ENCODE measurements at regions not wholly inside any gene's neighbourhood (a gene's known extent, or its start where the extent isn't known, plus 50 kb on each side); places are given as distances from the start of the nearest gene placed in this dataset.

GRCh38 chr6:153882411-153882810 lies 156.6 kb upstream of the OPRM1 start:
- Histone ChIP-seq H3K9me3 (peaks cover 6% of the 10 kb centered on the region), H3K4me3 (no peak overlapping the region), H3K4me1 (no peaks in the 10 kb centered on the region), H3K36me3 (no peaks in the 10 kb centered on the region), H3K27ac (no peak overlapping the region), H3K27me3 (ENCODE audit: low read depth) (no peaks in the 10 kb centered on the region)
- ATAC-seq (no peak), DNase-seq (no peak)
- TF ChIP-seq, protein P1, sequence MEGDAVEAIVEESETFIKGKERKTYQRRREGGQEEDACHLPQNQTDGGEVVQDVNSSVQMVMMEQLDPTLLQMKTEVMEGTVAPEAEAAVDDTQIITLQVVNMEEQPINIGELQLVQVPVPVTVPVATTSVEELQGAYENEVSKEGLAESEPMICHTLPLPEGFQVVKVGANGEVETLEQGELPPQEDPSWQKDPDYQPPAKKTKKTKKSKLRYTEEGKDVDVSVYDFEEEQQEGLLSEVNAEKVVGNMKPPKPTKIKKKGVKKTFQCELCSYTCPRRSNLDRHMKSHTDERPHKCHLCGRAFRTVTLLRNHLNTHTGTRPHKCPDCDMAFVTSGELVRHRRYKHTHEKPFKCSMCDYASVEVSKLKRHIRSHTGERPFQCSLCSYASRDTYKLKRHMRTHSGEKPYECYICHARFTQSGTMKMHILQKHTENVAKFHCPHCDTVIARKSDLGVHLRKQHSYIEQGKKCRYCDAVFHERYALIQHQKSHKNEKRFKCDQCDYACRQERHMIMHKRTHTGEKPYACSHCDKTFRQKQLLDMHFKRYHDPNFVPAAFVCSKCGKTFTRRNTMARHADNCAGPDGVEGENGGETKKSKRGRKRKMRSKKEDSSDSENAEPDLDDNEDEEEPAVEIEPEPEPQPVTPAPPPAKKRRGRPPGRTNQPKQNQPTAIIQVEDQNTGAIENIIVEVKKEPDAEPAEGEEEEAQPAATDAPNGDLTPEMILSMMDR (IDR thresholded peaks at IDR 0.05), result no peak
- intact Hi-C loops (cut with DNase I), result no loop called here

GRCh38 chr6:153873541-153873940 lies 165.5 kb upstream of the OPRM1 start:
- Histone ChIP-seq H3K4me3 (no peak overlapping the region), H3K27me3 (ENCODE audit: low read depth) (no peaks in the 10 kb centered on the region), H3K27ac (no peak overlapping the region), H3K9me3 (no peaks in the 10 kb centered on the region), H3K4me1 (no peaks in the 10 kb centered on the region), H3K36me3 (no peaks in the 10 kb centered on the region)
- intact Hi-C loops (cut with DNase I), result no loop called here
- ATAC-seq (no peak), DNase-seq (no peak)
- TF ChIP-seq, protein P1 (IDR thresholded peaks at IDR 0.05), result no peak

DNA sequence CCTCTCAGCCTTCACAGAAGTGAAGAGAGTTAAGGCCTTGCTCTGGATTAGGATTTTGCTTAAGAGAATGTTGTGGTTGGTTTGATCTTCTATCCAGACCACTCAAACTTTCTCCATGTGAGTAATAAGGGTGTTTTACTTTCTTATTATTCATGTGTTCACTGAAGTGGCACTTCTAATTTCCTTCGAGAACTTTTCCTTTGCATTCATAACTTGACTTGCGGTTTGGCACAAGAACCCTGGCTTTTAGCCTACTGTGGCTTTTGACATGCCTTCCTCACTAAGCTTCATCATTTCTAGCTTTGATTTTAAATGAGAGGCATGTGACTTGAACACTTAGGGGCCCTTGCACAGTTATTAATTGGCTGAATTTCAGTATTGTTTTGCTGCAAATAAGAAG lies 166.1 kb upstream of the OPRM1 start:
- intact Hi-C loops (cut with DNase I), result no loop called here
- Histone ChIP-seq H3K9me3 (no peaks in the 10 kb centered on the region), H3K36me3 (no peaks in the 10 kb centered on the region), H3K27me3 (ENCODE audit: low read depth) (no peaks in the 10 kb centered on the region), H3K4me3 (no peak overlapping the region), H3K27ac (no peak overlapping the region), H3K4me1 (no peaks in the 10 kb centered on the region)
- ATAC-seq (peak; percentile 70 to 77), DNase-seq (no peak)
- TF ChIP-seq, protein P1 (IDR thresholded peaks at IDR 0.05), result no peak

- H3K4me1 ChIP-seq, result no peaks in the 10 kb centered on the region
- TF ChIP-seq, protein P1 (IDR thresholded peaks at IDR 0.05), result no peak
- no peak overlapping the region for H3K4me3 ChIP-seq
- no peak overlapping the region for H3K27ac ChIP-seq
- H3K27me3 ChIP-seq (ENCODE audit: low read depth), result no peaks in the 10 kb centered on the region
- ATAC-seq, result no peak
- intact Hi-C loops (cut with DNase I), result no loop called here
- no peaks in the 10 kb centered on the region for H3K9me3 ChIP-seq
- no peak for DNase-seq
- no peaks in the 10 kb centered on the region for H3K36me3 ChIP-seq
Measured at GRCh38 chr6:153862927-153863326, 176.1 kb upstream of the OPRM1 start.

GRCh38 chr6:153862139-153862538 lies 176.9 kb upstream of the OPRM1 start:
- Histone ChIP-seq H3K4me3 (no peak overlapping the region), H3K4me1 (no peaks in the 10 kb centered on the region), H3K9me3 (no peaks in the 10 kb centered on the region), H3K27ac (no peak overlapping the region), H3K27me3 (ENCODE audit: low read depth) (no peaks in the 10 kb centered on the region), H3K36me3 (no peaks in the 10 kb centered on the region)
- TF ChIP-seq, protein P1 (IDR thresholded peaks at IDR 0.05), result no peak
- intact Hi-C loops (cut with DNase I), result no loop called here
- DNase-seq (no peak), ATAC-seq (no peak)

GRCh38 chr6:153858529-153858928 lies 180.5 kb upstream of the OPRM1 start:
- TF ChIP-seq, protein P1 (IDR thresholded peaks at IDR 0.05), result no peak
- no peaks in the 10 kb centered on the region for H3K36me3 ChIP-seq
- ATAC-seq, result no peak
- no peaks in the 10 kb centered on the region for H3K9me3 ChIP-seq
- no peak for DNase-seq
- intact Hi-C loops (cut with DNase I), result no loop called here
- H3K4me3 ChIP-seq, result no peak overlapping the region
- no peak overlapping the region for H3K27ac ChIP-seq
- no peaks in the 10 kb centered on the region for H3K4me1 ChIP-seq
- no peaks in the 10 kb centered on the region for H3K27me3 ChIP-seq (ENCODE audit: low read depth)
